Parathyroid adenoma (tissue), 2 donors: ENCODE measurements at regions not wholly inside any gene's neighbourhood (a gene's known extent, or its start where the extent isn't known, plus 50 kb on each side); places are given as distances from the start of the nearest gene placed in this dataset.

Source experiments
- H2AFZ ChIP-seq: fragments of 300-600 bp; sonication (generic); one replicate; pipeline ENCODE4 v1.7.0; 2017; ENCODE audit warnings: antibody characterized with exemption, mild to moderate bottlenecking
- H3K27ac ChIP-seq: fragments of 300-600 bp; sonication (generic); one replicate; pipeline ENCODE4 v1.7.0; 2017
- H3K27me3 ChIP-seq: fragments of 300-600 bp; sonication (generic); one replicate; pipeline ENCODE4 v1.7.0; 2017; ENCODE audit warnings: low read length; ENCODE audit not compliant: control insufficient read depth, insufficient read depth
- H3K36me3 ChIP-seq: fragments of 300-600 bp; sonication (generic); one replicate; pipeline ENCODE4 v1.7.0; 2017; ENCODE audit warnings: low read length; ENCODE audit not compliant: control insufficient read depth, insufficient read depth
- H3K4me1 ChIP-seq: fragments of 300-600 bp; sonication (generic); one replicate; pipeline ENCODE4 v1.7.0; 2017; ENCODE audit warnings: control low read depth
- H3K4me2 ChIP-seq: fragments of 300-600 bp; sonication (generic); one replicate; pipeline ENCODE4 v1.7.0; 2017; ENCODE audit warnings: low read length
- H3K4me3 ChIP-seq: fragments of 300-600 bp; sonication (generic); one replicate; pipeline ENCODE4 v1.7.0; 2017; ENCODE audit warnings: low read depth, low read length
- H3K79me2 ChIP-seq: fragments of 300-600 bp; sonication (generic); one replicate; pipeline ENCODE4 v1.7.0; 2017; ENCODE audit warnings: control low read depth
- H3K9ac ChIP-seq: fragments of 300-600 bp; sonication (generic); one replicate; pipeline ENCODE4 v1.7.0; 2017; ENCODE audit warnings: mild to moderate bottlenecking
- H3K9me3 ChIP-seq: fragments of 300-600 bp; sonication (generic); one replicate; pipeline ENCODE4 v1.7.0; 2017; ENCODE audit warnings: low read length; ENCODE audit not compliant: control insufficient read depth
- TF ChIP-seq, protein P1 (sequence below): fragments of 300-600 bp; sonication (generic); IDR thresholded peaks from one replicate; pipeline ENCODE4 v1.7.0; 2017; ENCODE audit warnings: antibody characterized with exemption, mild to moderate bottlenecking
- donor health status: primary hyperparathyroidism.

DNA sequence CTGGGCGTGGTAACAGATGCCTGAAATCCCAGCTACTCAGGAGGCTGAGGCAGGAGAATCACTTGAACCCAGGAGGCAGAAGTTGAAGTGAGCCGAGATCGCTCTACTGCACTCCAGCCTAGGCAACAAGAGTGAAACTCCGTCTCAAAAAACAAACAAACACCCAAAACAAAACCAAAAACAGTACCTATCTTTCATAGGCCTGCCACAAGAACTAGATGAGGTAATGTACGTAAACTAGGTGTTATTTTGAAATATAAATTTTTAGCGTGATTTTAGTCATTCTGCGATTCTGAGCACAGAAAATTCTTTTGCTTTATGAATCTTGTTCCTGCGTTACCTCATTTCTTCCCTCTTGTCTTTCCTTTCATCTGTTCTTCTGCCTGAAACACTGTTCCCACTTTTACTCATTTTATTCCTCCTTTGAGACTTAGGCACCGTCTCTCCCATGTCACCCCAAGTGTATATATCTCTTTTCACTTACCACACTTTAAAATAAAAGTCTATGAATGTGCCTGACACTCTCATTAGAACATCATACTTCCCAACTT is 238.2 kb upstream of the HTR2A start:
- no peak overlapping the region for H3K4me2 ChIP-seq
- H3K27ac ChIP-seq = no peak overlapping the region
- H3K9ac ChIP-seq = no peak overlapping the region
- H3K4me3 ChIP-seq = no peak overlapping the region
- no peaks in the 10 kb centered on the region for H3K36me3 ChIP-seq
- H3K27me3 ChIP-seq = no peaks in the 10 kb centered on the region
- H3K9me3 ChIP-seq = no peaks in the 10 kb centered on the region
- no peaks in the 10 kb centered on the region for H3K4me1 ChIP-seq
- no peaks in the 10 kb centered on the region for H3K79me2 ChIP-seq
- no peak overlapping the region for H2AFZ ChIP-seq
- TF ChIP-seq, protein P1, sequence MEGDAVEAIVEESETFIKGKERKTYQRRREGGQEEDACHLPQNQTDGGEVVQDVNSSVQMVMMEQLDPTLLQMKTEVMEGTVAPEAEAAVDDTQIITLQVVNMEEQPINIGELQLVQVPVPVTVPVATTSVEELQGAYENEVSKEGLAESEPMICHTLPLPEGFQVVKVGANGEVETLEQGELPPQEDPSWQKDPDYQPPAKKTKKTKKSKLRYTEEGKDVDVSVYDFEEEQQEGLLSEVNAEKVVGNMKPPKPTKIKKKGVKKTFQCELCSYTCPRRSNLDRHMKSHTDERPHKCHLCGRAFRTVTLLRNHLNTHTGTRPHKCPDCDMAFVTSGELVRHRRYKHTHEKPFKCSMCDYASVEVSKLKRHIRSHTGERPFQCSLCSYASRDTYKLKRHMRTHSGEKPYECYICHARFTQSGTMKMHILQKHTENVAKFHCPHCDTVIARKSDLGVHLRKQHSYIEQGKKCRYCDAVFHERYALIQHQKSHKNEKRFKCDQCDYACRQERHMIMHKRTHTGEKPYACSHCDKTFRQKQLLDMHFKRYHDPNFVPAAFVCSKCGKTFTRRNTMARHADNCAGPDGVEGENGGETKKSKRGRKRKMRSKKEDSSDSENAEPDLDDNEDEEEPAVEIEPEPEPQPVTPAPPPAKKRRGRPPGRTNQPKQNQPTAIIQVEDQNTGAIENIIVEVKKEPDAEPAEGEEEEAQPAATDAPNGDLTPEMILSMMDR = no peak

DNA sequence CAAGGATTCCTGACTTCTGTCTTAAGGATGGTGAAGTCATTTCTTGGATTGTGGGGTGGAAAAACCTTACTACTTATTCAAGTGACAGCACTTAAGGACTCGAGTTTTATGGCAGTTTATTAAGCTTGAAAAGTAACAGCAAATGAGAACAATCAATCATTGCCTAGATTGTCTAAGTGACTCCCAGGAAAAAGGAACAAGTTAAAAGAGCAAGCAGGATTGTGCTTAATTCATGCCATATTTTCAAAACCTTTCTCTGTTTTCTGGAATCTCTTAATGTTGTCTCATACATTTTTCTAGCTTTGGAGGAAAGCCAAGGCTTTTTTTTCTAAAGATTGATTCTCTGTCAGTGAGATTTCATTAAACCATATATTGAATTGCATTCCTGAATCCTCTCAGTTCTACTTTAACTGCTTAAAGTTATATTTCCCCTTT is 236.2 kb upstream of the HTR2A start:
- no peak overlapping the region for H2AFZ ChIP-seq
- H3K36me3 ChIP-seq = no peaks in the 10 kb centered on the region
- TF ChIP-seq, protein P1 = no peak
- no peak overlapping the region for H3K9ac ChIP-seq
- no peaks in the 10 kb centered on the region for H3K4me1 ChIP-seq
- H3K4me2 ChIP-seq = no peak overlapping the region
- H3K27ac ChIP-seq = no peak overlapping the region
- H3K27me3 ChIP-seq = no peaks in the 10 kb centered on the region
- H3K4me3 ChIP-seq = no peak overlapping the region
- no peaks in the 10 kb centered on the region for H3K9me3 ChIP-seq
- no peaks in the 10 kb centered on the region for H3K79me2 ChIP-seq

DNA sequence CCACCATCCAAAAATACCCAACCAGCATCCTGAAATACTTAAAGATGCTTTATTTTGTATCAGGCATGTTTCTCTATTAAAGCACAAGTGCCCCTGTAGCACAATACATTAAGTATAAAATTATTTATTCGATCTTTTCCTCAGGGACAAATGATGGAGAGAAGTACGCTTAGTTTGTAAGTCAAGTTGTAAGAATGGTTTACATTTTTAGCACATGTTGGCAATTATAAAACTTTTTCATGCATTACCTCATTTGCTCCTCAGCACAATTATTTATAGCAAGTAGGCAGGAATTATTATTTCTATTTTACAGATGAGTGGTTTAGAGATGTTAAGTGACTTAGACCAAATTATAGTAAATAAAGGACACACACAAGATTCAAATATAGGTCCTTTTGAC is 232.6 kb upstream of the HTR2A start:
- TF ChIP-seq, protein P1 = no peak
- no peaks in the 10 kb centered on the region for H3K36me3 ChIP-seq
- no peaks in the 10 kb centered on the region for H3K79me2 ChIP-seq
- no peak overlapping the region for H3K9ac ChIP-seq
- H3K9me3 ChIP-seq = no peaks in the 10 kb centered on the region
- H3K4me1 ChIP-seq = no peaks in the 10 kb centered on the region
- no peak overlapping the region for H3K27ac ChIP-seq
- no peak overlapping the region for H3K4me2 ChIP-seq
- no peak overlapping the region for H3K4me3 ChIP-seq
- no peaks in the 10 kb centered on the region for H3K27me3 ChIP-seq
- H2AFZ ChIP-seq = no peak overlapping the region

DNA sequence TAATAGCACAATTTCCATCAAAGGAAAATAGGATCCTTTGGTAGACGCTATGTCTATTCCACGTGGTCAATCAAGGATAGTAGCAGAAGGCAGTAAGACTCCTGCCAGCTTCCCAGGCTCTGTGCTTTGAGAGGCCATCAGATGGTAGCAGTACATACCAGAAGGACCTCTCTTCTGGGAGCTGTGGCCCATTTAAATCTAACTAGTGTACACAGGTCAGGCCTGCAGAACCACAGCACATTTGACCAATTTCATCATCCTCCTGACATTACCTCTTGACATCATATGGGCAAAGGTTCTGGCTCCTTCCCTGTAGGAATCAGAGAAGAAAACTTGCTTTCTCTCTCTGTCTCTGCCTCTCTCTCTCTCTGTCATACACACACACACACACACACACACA is 229.6 kb upstream of the HTR2A start:
- no peaks in the 10 kb centered on the region for H3K4me1 ChIP-seq
- H3K27me3 ChIP-seq = no peaks in the 10 kb centered on the region
- no peak overlapping the region for H3K4me2 ChIP-seq
- no peaks in the 10 kb centered on the region for H3K36me3 ChIP-seq
- H3K27ac ChIP-seq = no peak overlapping the region
- no peak overlapping the region for H2AFZ ChIP-seq
- H3K9me3 ChIP-seq = no peaks in the 10 kb centered on the region
- TF ChIP-seq, protein P1 = no peak
- H3K79me2 ChIP-seq = no peaks in the 10 kb centered on the region
- no peak overlapping the region for H3K9ac ChIP-seq
- no peak overlapping the region for H3K4me3 ChIP-seq

DNA sequence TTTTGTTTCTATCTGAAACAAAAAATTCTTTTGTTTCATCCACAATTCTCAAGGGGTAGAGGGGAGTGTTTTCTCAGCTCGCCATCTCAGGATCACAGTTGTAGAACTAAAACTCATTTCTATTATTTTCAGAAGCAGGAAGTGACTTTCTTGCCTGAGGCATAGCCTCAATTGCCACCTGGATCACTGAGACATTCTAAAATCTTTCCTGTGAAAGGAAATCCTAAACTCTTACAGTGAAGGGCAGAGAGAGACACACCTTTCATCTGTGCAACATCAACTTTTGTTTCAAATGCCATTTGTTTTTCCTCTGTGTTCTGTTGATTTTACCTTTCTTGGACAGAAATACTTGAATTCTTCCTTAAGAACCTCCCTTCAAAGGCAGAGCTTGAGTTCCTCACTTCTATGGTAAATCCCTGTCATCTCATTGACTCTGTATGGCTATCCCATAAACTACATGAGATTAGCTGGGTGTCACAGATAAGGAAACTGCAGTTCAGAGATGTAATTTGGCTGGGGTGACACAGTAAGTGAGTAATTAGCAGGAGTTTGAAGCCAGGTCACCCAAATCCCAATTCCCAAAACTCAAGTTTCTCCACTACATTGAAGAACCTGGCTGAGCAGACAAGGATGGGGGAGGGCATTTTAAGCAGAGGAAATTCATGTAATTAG is 224.4 kb upstream of the HTR2A start:
- Histone ChIP-seq H3K9me3 (no peaks in the 10 kb centered on the region), H2AFZ (no peak overlapping the region), H3K27me3 (no peaks in the 10 kb centered on the region), H3K4me3 (no peak overlapping the region), H3K9ac (no peak overlapping the region), H3K36me3 (no peaks in the 10 kb centered on the region), H3K4me1 (no peaks in the 10 kb centered on the region), H3K4me2 (no peak overlapping the region), H3K27ac (no peak overlapping the region), H3K79me2 (no peaks in the 10 kb centered on the region)
- TF ChIP-seq, protein P1 = no peak
